ENCODE measurements at regions not wholly inside any gene's neighbourhood (a gene's known extent, or its start where the extent isn't known, plus 50 kb on each side); places are given as distances from the start of the nearest gene placed in this dataset.

GRCh38 chr17:79533116-79533515 lies 77.7 kb downstream of the RBFOX3 start:
- no peaks in the 10 kb centered on the region for H3K36me3 ChIP-seq (ENCODE audit: control insufficient read depth in 1 of 2, insufficient read depth in 2 of 2, low read length in 2 of 2)
- no peaks in the 10 kb centered on the region for H3K79me2 ChIP-seq (ENCODE audit: insufficient read depth, low read length)
- H3K4me3 ChIP-seq (replicated peaks in 1 of 2; ENCODE audit: low read depth in 1 of 2, low read length in 2 of 2), result no peak overlapping the region
- H3K9me2 ChIP-seq (ENCODE audit: insufficient read depth), result no peaks in the 10 kb centered on the region
- no peaks in the 10 kb centered on the region for H3K9me3 ChIP-seq (ENCODE audit: control insufficient read depth in 1 of 2, insufficient read depth in 1 of 2, low read depth in 1 of 2, low read length in 2 of 2)
- ChIA-PET CTCF (no interaction called here), POLR2A (no interaction called here), RAD21 (ENCODE audit: low non-redundant PET in 1 of 2, low total read pairs in 2 of 2, uncharacterized antibody in 2 of 2, unreplicated experiment in 2 of 2) (no interaction called here)
- H2AFZ ChIP-seq (ENCODE audit: low read depth, low read length, poor library complexity, severe bottlenecking), result no peak overlapping the region
- no peak for DNase-seq (ENCODE audit: low read depth, low spot score)
- H3K4me2 ChIP-seq (ENCODE audit: low read length), result no peak overlapping the region
- no peak for ATAC-seq
- no peak overlapping the region for H3K27ac ChIP-seq (ENCODE audit: low read depth, low read length)
- no peaks in the 10 kb centered on the region for H4K20me1 ChIP-seq (ENCODE audit: insufficient read depth)
- TF ChIP-seq FOSL1 (IDR thresholded peaks at IDR 0.05; ENCODE audit: low read depth) (no peak), SP1 (IDR thresholded peaks at IDR 0.05; ENCODE audit: low read depth) (no peak), TCF7L2 (IDR thresholded peaks at IDR 0.05; ENCODE audit: borderline replicate concordance, extremely low read depth, insufficient read depth, insufficient read length) (no peak), ZFX (IDR thresholded peaks at IDR 0.05) (no peak), YY1 (IDR thresholded peaks at IDR 0.05; ENCODE audit: extremely low read depth, insufficient replicate concordance, low read depth, low read length) (no peak), POLR2AphosphoS5 (IDR thresholded peaks at IDR 0.05; ENCODE audit: low read depth, low read length) (no peak), ZBTB33 (IDR thresholded peaks at IDR 0.05; ENCODE audit: extremely low read depth, insufficient replicate concordance, low read length) (no peak), JUND (IDR thresholded peaks at IDR 0.05) (no peak), EZH2phosphoT487 (IDR thresholded peaks at IDR 0.05; ENCODE audit: borderline replicate concordance) (no peak), ELF1 (IDR thresholded peaks at IDR 0.05; ENCODE audit: borderline replicate concordance, low read depth) (no peak), RAD21 (IDR thresholded peaks at IDR 0.05; ENCODE audit: low read depth) (no peak), CEBPB (IDR thresholded peaks at IDR 0.05; ENCODE audit: low read depth) (no peak), POLR2A (IDR thresholded peaks at IDR 0.05; ENCODE audit: borderline replicate concordance, extremely low read depth, insufficient read depth, insufficient read length) (no peak), REST (IDR thresholded peaks at IDR 0.05; ENCODE audit: low read depth) (no peak), EGR1 (IDR thresholded peaks at IDR 0.05; ENCODE audit: low read depth) (no peak), CBX3 (IDR thresholded peaks at IDR 0.05; ENCODE audit: low read depth) (no peak)
- TF ChIP-seq, protein P1, sequence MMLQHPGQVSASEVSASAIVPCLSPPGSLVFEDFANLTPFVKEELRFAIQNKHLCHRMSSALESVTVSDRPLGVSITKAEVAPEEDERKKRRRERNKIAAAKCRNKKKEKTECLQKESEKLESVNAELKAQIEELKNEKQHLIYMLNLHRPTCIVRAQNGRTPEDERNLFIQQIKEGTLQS (IDR thresholded peaks at IDR 0.05), result no peak
- TF ChIP-seq, protein P2, sequence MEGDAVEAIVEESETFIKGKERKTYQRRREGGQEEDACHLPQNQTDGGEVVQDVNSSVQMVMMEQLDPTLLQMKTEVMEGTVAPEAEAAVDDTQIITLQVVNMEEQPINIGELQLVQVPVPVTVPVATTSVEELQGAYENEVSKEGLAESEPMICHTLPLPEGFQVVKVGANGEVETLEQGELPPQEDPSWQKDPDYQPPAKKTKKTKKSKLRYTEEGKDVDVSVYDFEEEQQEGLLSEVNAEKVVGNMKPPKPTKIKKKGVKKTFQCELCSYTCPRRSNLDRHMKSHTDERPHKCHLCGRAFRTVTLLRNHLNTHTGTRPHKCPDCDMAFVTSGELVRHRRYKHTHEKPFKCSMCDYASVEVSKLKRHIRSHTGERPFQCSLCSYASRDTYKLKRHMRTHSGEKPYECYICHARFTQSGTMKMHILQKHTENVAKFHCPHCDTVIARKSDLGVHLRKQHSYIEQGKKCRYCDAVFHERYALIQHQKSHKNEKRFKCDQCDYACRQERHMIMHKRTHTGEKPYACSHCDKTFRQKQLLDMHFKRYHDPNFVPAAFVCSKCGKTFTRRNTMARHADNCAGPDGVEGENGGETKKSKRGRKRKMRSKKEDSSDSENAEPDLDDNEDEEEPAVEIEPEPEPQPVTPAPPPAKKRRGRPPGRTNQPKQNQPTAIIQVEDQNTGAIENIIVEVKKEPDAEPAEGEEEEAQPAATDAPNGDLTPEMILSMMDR (IDR thresholded peaks at IDR 0.05 in 2 of 3, conservative IDR thresholded peaks at IDR 0.05 in 1 of 3; ENCODE audit: borderline replicate concordance in 1 of 3, insufficient read depth in 1 of 3, low read depth in 2 of 3, low read length in 2 of 3), result no peak
- no peak overlapping the region for H3K9ac ChIP-seq (ENCODE audit: low read length)
- intact Hi-C loops (cut with micrococcal nuclease), result no loop called here
- H3K4me1 ChIP-seq (ENCODE audit: control insufficient read depth in 1 of 2, insufficient read depth in 2 of 2, low read length in 2 of 2), result no peaks in the 10 kb centered on the region
- no TSS peak for BruUV-seq (replicated peaks)
- peaks cover 47% of the 10 kb centered on the region; the same call in 1 of the 2 replicates for H3K27me3 ChIP-seq (ENCODE audit: insufficient read depth, low read length)
